Calu3 (cell line): ENCODE measurements at regions not wholly inside any gene's neighbourhood (a gene's known extent, or its start where the extent isn't known, plus 50 kb on each side); places are given as distances from the start of the nearest gene placed in this dataset.

Source experiments
- BruUV-seq: library from RNA; stranded (reverse); fragments of 400-500 nt; replicated peaks from 2 replicates; lab custom pipeline; 2021; lab: Mats Ljungman, UMichigan
- CTCF ChIA-PET: fragments of 300-600 bp; sonication (Branson Sonifier 250); formaldehyde crosslinking; loops from one replicate; lab custom pipeline; 2022; ENCODE audit warnings: antibody characterized with exemption; lab: Charles Lee
- DNase-seq: peaks from one replicate; pipeline ENCODE4 v3.0.0; 2022
- H3K27ac Mint-ChIP-seq: one replicate; pipeline ENCODE4 v1.8.0; 2022; ENCODE audit warnings: mixed read lengths; ENCODE audit not compliant: unreplicated experiment
- H3K27me3 Mint-ChIP-seq: one replicate; pipeline ENCODE4 v1.8.0; 2022; ENCODE audit warnings: mixed read lengths; ENCODE audit not compliant: unreplicated experiment
- H3K36me3 Mint-ChIP-seq: one replicate; pipeline ENCODE4 v1.8.0; 2022; ENCODE audit warnings: mild to moderate bottlenecking, moderate library complexity, mixed read lengths; ENCODE audit not compliant: insufficient read depth, unreplicated experiment
- H3K4me1 Mint-ChIP-seq: one replicate; pipeline ENCODE4 v1.8.0; 2022; ENCODE audit warnings: mild to moderate bottlenecking, low read depth, mixed read lengths; ENCODE audit not compliant: unreplicated experiment
- H3K4me3 Mint-ChIP-seq: one replicate; pipeline ENCODE4 v1.8.0; 2022; ENCODE audit warnings: mild to moderate bottlenecking, low read depth, moderate library complexity, mixed read lengths; ENCODE audit not compliant: unreplicated experiment
- H3K9me3 Mint-ChIP-seq: one replicate; pipeline ENCODE4 v1.8.0; 2022; ENCODE audit warnings: low read depth, mixed read lengths; ENCODE audit not compliant: unreplicated experiment
- CTCF ChIP-seq: fragments of 200-600 bp; IDR thresholded peaks from one replicate; pipeline ENCODE4 v1.8.0; 2022; ENCODE audit warnings: antibody characterized with exemption; ENCODE audit not compliant: unreplicated experiment
- intact Hi-C: fragments of 100-400 bp; cut with micrococcal nuclease; formaldehyde crosslinking; loops from one replicate; pipeline ENCODE4 v1.10.0; 2022; ENCODE audit not compliant: unreplicated experiment

- no peak overlapping the region for H3K27ac Mint-ChIP-seq
- BruUV-seq: no TSS peak
- TF ChIP-seq CTCF: no peak
- peaks cover 2% of the 10 kb centered on the region for H3K9me3 Mint-ChIP-seq
- H3K36me3 Mint-ChIP-seq: no peaks in the 10 kb centered on the region
- H3K27me3 Mint-ChIP-seq: no peaks in the 10 kb centered on the region
- intact Hi-C loops: no loop called here
- H3K4me1 Mint-ChIP-seq: no peaks in the 10 kb centered on the region
- H3K4me3 Mint-ChIP-seq: no peak overlapping the region
- no peak for DNase-seq
- CTCF ChIA-PET: no interaction called here
These were observed 256.0 kb downstream of the TMEM167A start for GRCh38 chr5:82820961-82821845.

- CTCF ChIA-PET: no interaction called here
- Mint-ChIP-seq H3K4me1 (no peaks in the 10 kb centered on the region), H3K27ac (no peak overlapping the region), H3K4me3 (no peak overlapping the region), H3K27me3 (no peaks in the 10 kb centered on the region), H3K9me3 (peaks cover 2% of the 10 kb centered on the region), H3K36me3 (no peaks in the 10 kb centered on the region)
- intact Hi-C loops: no loop called here
- no peak for DNase-seq
- BruUV-seq: no TSS peak
- TF ChIP-seq CTCF: no peak
These were observed 257.0 kb downstream of the TMEM167A start for GRCh38 chr5:82820188-82820587.

GRCh38 chr5:82817897-82818676 lies 259.1 kb downstream of the TMEM167A start:
- intact Hi-C loops: no loop called here
- peaks cover 2% of the 10 kb centered on the region for H3K9me3 Mint-ChIP-seq
- no peak overlapping the region for H3K4me3 Mint-ChIP-seq
- CTCF ChIA-PET: no interaction called here
- H3K27ac Mint-ChIP-seq: no peak overlapping the region
- no TSS peak for BruUV-seq
- H3K4me1 Mint-ChIP-seq: no peaks in the 10 kb centered on the region
- H3K27me3 Mint-ChIP-seq: no peaks in the 10 kb centered on the region
- no peaks in the 10 kb centered on the region for H3K36me3 Mint-ChIP-seq
- DNase-seq: no peak
- TF ChIP-seq CTCF: no peak

DNA sequence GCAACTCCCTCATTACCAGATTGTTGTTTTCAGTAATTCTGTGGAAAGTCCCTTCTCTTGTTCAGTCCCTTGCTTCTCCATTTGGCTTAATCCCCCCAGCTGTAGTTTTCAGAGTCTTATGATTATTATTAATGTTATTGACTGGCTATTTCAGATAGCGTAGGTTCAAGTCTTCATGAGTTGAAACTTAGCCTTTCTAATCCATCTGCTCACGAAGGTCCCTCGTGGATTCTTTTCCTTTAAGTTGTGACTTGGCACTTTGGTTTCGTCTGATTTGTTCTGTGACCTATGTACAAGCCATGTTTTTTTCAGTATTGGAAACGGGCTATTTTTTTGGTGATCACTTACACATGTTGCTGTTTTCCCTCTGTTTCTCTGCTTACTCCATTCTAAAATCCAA lies 260.3 kb downstream of the TMEM167A start:
- no peak overlapping the region for H3K27ac Mint-ChIP-seq
- H3K4me1 Mint-ChIP-seq: no peaks in the 10 kb centered on the region
- CTCF ChIA-PET: no interaction called here
- intact Hi-C loops: no loop called here
- no peak for TF ChIP-seq CTCF
- no peaks in the 10 kb centered on the region for H3K36me3 Mint-ChIP-seq
- peaks cover 2% of the 10 kb centered on the region for H3K9me3 Mint-ChIP-seq
- BruUV-seq: no TSS peak
- H3K4me3 Mint-ChIP-seq: no peak overlapping the region
- no peak for DNase-seq
- no peaks in the 10 kb centered on the region for H3K27me3 Mint-ChIP-seq
